ENCODE measurements at regions not wholly inside any gene's neighbourhood (a gene's known extent, or its start where the extent isn't known, plus 50 kb on each side); places are given as distances from the start of the nearest gene placed in this dataset.

DNA sequence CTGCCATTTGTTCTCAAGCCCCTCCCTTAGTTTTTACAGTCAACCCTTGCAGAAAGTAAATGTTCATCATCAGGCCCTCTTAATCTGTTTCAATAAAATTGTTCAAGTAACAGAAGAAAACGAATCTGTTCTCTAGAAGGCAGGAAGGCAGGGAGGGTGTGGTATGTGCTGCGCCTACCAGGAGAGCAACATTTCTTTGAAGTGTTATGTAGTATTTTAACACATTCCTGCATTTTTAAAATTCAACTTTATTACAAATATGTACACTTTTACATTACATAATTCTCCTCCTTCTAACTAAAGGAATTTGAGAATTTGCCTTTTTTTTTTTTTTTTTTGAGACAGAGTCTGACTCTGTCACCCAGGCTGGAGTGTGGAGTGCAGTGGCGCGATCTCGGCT is 657.8 kb downstream of the MCTP2 start:
- TF ChIP-seq, protein P1, sequence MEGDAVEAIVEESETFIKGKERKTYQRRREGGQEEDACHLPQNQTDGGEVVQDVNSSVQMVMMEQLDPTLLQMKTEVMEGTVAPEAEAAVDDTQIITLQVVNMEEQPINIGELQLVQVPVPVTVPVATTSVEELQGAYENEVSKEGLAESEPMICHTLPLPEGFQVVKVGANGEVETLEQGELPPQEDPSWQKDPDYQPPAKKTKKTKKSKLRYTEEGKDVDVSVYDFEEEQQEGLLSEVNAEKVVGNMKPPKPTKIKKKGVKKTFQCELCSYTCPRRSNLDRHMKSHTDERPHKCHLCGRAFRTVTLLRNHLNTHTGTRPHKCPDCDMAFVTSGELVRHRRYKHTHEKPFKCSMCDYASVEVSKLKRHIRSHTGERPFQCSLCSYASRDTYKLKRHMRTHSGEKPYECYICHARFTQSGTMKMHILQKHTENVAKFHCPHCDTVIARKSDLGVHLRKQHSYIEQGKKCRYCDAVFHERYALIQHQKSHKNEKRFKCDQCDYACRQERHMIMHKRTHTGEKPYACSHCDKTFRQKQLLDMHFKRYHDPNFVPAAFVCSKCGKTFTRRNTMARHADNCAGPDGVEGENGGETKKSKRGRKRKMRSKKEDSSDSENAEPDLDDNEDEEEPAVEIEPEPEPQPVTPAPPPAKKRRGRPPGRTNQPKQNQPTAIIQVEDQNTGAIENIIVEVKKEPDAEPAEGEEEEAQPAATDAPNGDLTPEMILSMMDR (IDR thresholded peaks at IDR 0.05; ENCODE audit: borderline replicate concordance, control extremely low read depth, extremely low read depth, insufficient read depth, missing control alignments), result no peak

GRCh38 chr15:94893091-94893490 is 661.7 kb downstream of the MCTP2 start:
- TF ChIP-seq, protein P1 (IDR thresholded peaks at IDR 0.05; ENCODE audit: borderline replicate concordance, control extremely low read depth, extremely low read depth, insufficient read depth, missing control alignments), result no peak
- DNase-seq (ENCODE audit: low spot score), result no peak
- in situ Hi-C loops (cut with MboI; ENCODE audit: low sequenced_read_pairs, unreplicated experiment), result no loop called here

More for the DNA sequence above, 657.8 kb downstream of the MCTP2 start:
- in situ Hi-C loops (cut with MboI; ENCODE audit: low sequenced_read_pairs, unreplicated experiment), result no loop called here
- DNase-seq (ENCODE audit: low spot score), result no peak

DNA sequence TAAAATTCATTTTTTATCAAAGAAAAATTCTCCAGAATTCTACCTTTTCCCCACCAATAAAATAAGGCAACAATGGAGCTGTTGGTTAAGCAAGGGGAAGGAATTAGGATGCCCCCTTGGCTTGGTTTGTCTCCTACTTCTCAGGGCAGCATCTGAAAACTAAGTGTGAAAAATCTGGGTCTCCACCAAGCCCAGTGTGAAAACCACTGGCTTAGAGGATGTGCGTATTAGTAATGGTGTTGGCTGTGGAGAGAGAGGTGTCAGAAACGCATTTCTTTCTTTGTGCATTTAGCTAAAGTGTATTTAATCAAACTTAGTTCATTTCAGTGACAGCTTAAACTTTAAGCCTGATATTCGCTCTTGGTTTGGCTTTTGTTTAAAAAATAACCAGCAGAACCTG is 662.7 kb downstream of the MCTP2 start:
- TF ChIP-seq, protein P1 (IDR thresholded peaks at IDR 0.05; ENCODE audit: borderline replicate concordance, control extremely low read depth, extremely low read depth, insufficient read depth, missing control alignments), result no peak
- in situ Hi-C loops (cut with MboI; ENCODE audit: low sequenced_read_pairs, unreplicated experiment), result no loop called here
- no peak for DNase-seq (ENCODE audit: low spot score)

DNA sequence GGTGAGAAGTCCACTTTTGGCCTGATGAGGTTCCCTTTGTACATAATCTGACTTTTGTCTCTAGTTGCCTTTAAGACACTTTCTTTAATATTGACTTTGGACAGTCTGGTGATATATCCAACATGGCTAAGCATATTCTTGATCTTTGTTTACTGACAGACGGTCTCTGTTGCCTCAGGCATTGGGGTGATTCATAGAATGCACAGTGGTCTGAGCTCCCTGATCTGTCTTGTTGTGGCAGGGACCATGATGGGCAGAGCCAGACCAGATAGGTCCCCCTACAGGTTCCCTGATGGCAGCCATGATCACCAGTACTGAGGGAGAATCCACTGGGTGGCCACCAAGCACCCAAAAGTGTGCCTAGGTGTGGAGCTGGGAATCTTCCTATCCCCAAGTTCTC is 678.1 kb downstream of the MCTP2 start:
- TF ChIP-seq, protein P1 (IDR thresholded peaks at IDR 0.05; ENCODE audit: borderline replicate concordance, control extremely low read depth, extremely low read depth, insufficient read depth, missing control alignments), result no peak
- in situ Hi-C loops (cut with MboI; ENCODE audit: low sequenced_read_pairs, unreplicated experiment), result no loop called here

GRCh38 chr15:94910166-94910565 is 678.8 kb downstream of the MCTP2 start:
- no peak for DNase-seq (ENCODE audit: low spot score)
- TF ChIP-seq, protein P1 (IDR thresholded peaks at IDR 0.05; ENCODE audit: borderline replicate concordance, control extremely low read depth, extremely low read depth, insufficient read depth, missing control alignments), result no peak
- in situ Hi-C loops (cut with MboI; ENCODE audit: low sequenced_read_pairs, unreplicated experiment), result no loop called here

More for the DNA sequence above, 678.1 kb downstream of the MCTP2 start:
- DNase-seq (ENCODE audit: low spot score), result no peak

DNA sequence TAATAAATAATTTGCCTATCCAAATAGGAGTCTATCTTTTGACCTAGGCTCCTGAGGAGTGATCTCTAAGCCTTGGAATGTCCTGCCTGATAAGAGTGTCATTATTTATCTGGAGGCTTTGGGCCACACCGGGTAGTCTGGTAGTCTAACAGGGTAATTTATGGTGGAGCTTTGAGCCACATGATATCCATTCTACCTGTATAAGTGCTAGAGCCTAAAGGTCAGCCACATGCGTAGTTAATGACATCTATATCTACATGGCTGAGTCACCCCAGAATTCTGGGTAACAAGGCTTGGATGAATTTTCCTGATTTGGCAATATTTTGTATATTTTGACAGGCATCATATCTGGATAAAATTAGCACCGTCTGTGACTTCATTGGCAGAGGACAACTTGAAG is 681.4 kb downstream of the MCTP2 start:
- TF ChIP-seq, protein P1 (IDR thresholded peaks at IDR 0.05; ENCODE audit: borderline replicate concordance, control extremely low read depth, extremely low read depth, insufficient read depth, missing control alignments), result no peak
- no peak for DNase-seq (ENCODE audit: low spot score)
- in situ Hi-C loops (cut with MboI; ENCODE audit: low sequenced_read_pairs, unreplicated experiment), result no loop called here

GRCh38 chr15:94917068-94917467 is 685.7 kb downstream of the MCTP2 start:
- no peak for DNase-seq (ENCODE audit: low spot score)
- in situ Hi-C loops (cut with MboI; ENCODE audit: low sequenced_read_pairs, unreplicated experiment), result no loop called here
- TF ChIP-seq, protein P1 (IDR thresholded peaks at IDR 0.05; ENCODE audit: borderline replicate concordance, control extremely low read depth, extremely low read depth, insufficient read depth, missing control alignments), result no peak
